Esophagus muscularis mucosa (tissue), 4 donors: ENCODE measurements at regions not wholly inside any gene's neighbourhood (a gene's known extent, or its start where the extent isn't known, plus 50 kb on each side); places are given as distances from the start of the nearest gene placed in this dataset.

ENCODE experiments used
- DNase-seq: peaks from one replicate; pipeline ENCODE4 v3.0.0-alpha.2; 2017; ENCODE audit errors: extremely low spot score
- H3K27ac ChIP-seq, 4 donors: fragments of 200-600 bp; sonication (generic); replicated peaks in 1 of 4; 1 replicate in 3 of 4; 2 replicates in 1 of 4; pipeline ENCODE4 v1.5.1; 2016 to 2019; ENCODE audit warnings: mild to moderate bottlenecking in 1 of 4
- H3K27me3 ChIP-seq, 4 donors: fragments of 200-600 bp; sonication (generic); one replicate each; pipeline versions ENCODE4 v1.5.1 to v1.6.0; 2016 to 2019
- H3K36me3 ChIP-seq, 4 donors: fragments of 200-600 bp; sonication (generic); one replicate each; pipeline ENCODE4 v1.5.1; 2016 to 2019
- H3K4me1 ChIP-seq, 4 donors: fragments of 200-600 bp; sonication (generic); one replicate each; pipeline ENCODE4 v1.5.1; 2016 to 2019
- H3K4me3 ChIP-seq, 4 donors: fragments of 200-600 bp; sonication (generic); 1 replicate in 2 of 4; 2 replicates in 2 of 4; pipeline ENCODE4 v1.5.1; 2016 to 2019; ENCODE audit warnings: mild to moderate bottlenecking in 4 of 4, moderate library complexity in 1 of 4
- H3K9me3 ChIP-seq, 4 donors: fragments of 200-600 bp; sonication (generic); 1 replicate in 3 of 4; 2 replicates in 1 of 4; pipeline ENCODE4 v1.5.1; 2016 to 2019
- CTCF ChIP-seq, 3 experiments: fragments of 200-600 bp in 2 of 3; fragments of 450-650 bp in 1 of 3; sonication (generic) in 2 of 3; IDR thresholded peaks; one replicate each; pipeline ENCODE4 v1.5.1; 2017 to 2019; ENCODE audit warnings: antibody characterized with exemption in 3 of 3, mild to moderate bottlenecking in 2 of 3, moderate library complexity in 1 of 3
- EP300 ChIP-seq: sonication (generic); formaldehyde crosslinking; IDR thresholded peaks from one replicate; pipeline ENCODE4 v1.6.1; 2017; ENCODE audit warnings: antibody characterized with exemption
- POLR2A ChIP-seq: fragments of 450-650 bp; IDR thresholded peaks from one replicate; pipeline ENCODE4 v1.6.1; 2017; ENCODE audit warnings: antibody characterized with exemption, moderate library complexity, mild to moderate bottlenecking, low read depth
- POLR2AphosphoS5 ChIP-seq, 2 donors: sonication (generic); formaldehyde crosslinking; IDR thresholded peaks; one replicate each; pipeline ENCODE4 v1.6.1; 2017; ENCODE audit warnings: antibody characterized with exemption in 2 of 2
- WGBS: methylation state at CpG from one replicate; pipeline ENCODE4 v1.1.5; 2018; 5-methylcytosine and 5-hydroxymethylcytosine counted together
- intact Hi-C: fragments of 100-400 bp; cut with DNase I; formaldehyde crosslinking; loops from one replicate; pipeline ENCODE4 v1.15.1; 2023

GRCh38 chr2:129133692-129134641 is 815.3 kb upstream of the HS6ST1 start:
- intact Hi-C loops = no loop called here
- Histone ChIP-seq H3K4me1 (peaks cover 0 to 3% (median 0%) of the 10 kb centered on the region in 4 donors), H3K36me3 (no peaks in the 10 kb centered on the region), H3K4me3 (no peak overlapping the region), H3K27me3 (no peaks in the 10 kb centered on the region), H3K9me3 (peaks cover 0 to 3% (median 0%) of the 10 kb centered on the region in 4 donors), H3K27ac (no peak overlapping the region)
- no peak for DNase-seq
- no peak for TF ChIP-seq CTCF (IDR thresholded peaks at IDR 0.05)
- no peak for TF ChIP-seq POLR2AphosphoS5 (IDR thresholded peaks at IDR 0.05)
- TF ChIP-seq EP300 = no peak
- no peak for TF ChIP-seq POLR2A
- WGBS = 84% methylated on average over 8 of the region's 8 CpGs

GRCh38 chr2:129135017-129135416 is 816.3 kb upstream of the HS6ST1 start:
- no peak overlapping the region for H3K4me3 ChIP-seq
- H3K27me3 ChIP-seq = no peaks in the 10 kb centered on the region
- H3K4me1 ChIP-seq = peaks cover 0 to 3% (median 0%) of the 10 kb centered on the region in 4 donors
- peaks cover 0 to 7% (median 0%) of the 10 kb centered on the region in 4 donors for H3K9me3 ChIP-seq
- 91% methylated on average over 5 of the region's 5 CpGs for WGBS
- H3K36me3 ChIP-seq = no peaks in the 10 kb centered on the region
- DNase-seq = no peak
- H3K27ac ChIP-seq = no peak overlapping the region
- intact Hi-C loops = no loop called here
- no peak for TF ChIP-seq EP300
- no peak for TF ChIP-seq CTCF (IDR thresholded peaks at IDR 0.05)
- TF ChIP-seq POLR2AphosphoS5 (IDR thresholded peaks at IDR 0.05) = no peak
- no peak for TF ChIP-seq POLR2A

- H3K27me3 ChIP-seq = no peaks in the 10 kb centered on the region
- H3K4me3 ChIP-seq = no peak overlapping the region
- H3K9me3 ChIP-seq = peaks cover 0 to 7% (median 0%) of the 10 kb centered on the region in 4 donors
- no peak for DNase-seq
- H3K4me1 ChIP-seq = no peaks in the 10 kb centered on the region
- no peak for TF ChIP-seq CTCF (IDR thresholded peaks at IDR 0.05)
- TF ChIP-seq POLR2AphosphoS5 (IDR thresholded peaks at IDR 0.05) = no peak
- TF ChIP-seq EP300 = no peak
- TF ChIP-seq POLR2A = no peak
- 90% methylated on average over 2 of the region's 2 CpGs for WGBS
- intact Hi-C loops = no loop called here
- no peak overlapping the region for H3K27ac ChIP-seq
- H3K36me3 ChIP-seq = no peaks in the 10 kb centered on the region
Measured at GRCh38 chr2:129139380-129139779, 820.7 kb upstream of the HS6ST1 start.

- 52% methylated on average over 3 of the region's 3 CpGs for WGBS
- no peak overlapping the region for H3K27ac ChIP-seq
- H3K36me3 ChIP-seq = no peaks in the 10 kb centered on the region
- no peaks in the 10 kb centered on the region for H3K27me3 ChIP-seq
- intact Hi-C loops = no loop called here
- no peaks in the 10 kb centered on the region for H3K4me1 ChIP-seq
- no peak for TF ChIP-seq CTCF (IDR thresholded peaks at IDR 0.05)
- TF ChIP-seq EP300 = no peak
- TF ChIP-seq POLR2AphosphoS5 (IDR thresholded peaks at IDR 0.05) = no peak
- no peak for TF ChIP-seq POLR2A
- no peak for DNase-seq
- no peak overlapping the region for H3K4me3 ChIP-seq
- H3K9me3 ChIP-seq = peaks cover 0 to 7% (median 0%) of the 10 kb centered on the region in 4 donors
Measured at GRCh38 chr2:129142465-129142864, 823.8 kb upstream of the HS6ST1 start.
